Activated CD8-positive, alpha-beta memory T cell treated with anti-CD3 and anti-CD28 coated beads for 1 hour (primary cell): ENCODE measurements at regions not wholly inside any gene's neighbourhood (a gene's known extent, or its start where the extent isn't known, plus 50 kb on each side); places are given as distances from the start of the nearest gene placed in this dataset.

ENCODE experiments used
- DNase-seq, 2 donors: peaks; one replicate each; pipeline ENCODE4 v3.0.0-alpha.2; 2020; ENCODE audit warnings: low read depth in 1 of 2; ENCODE audit errors: extremely low read depth in 1 of 2

- no peak for DNase-seq
Observed at GRCh38 chr3:153596401-153596800, 434.4 kb downstream of the RAP2B start.

GRCh38 chr3:153599685-153600084, 437.7 kb downstream of the RAP2B start:
- DNase-seq = no peak

- no peak for DNase-seq
Observed at GRCh38 chr3:153600896-153601295, 438.9 kb downstream of the RAP2B start.

- DNase-seq = no peak
Observed at GRCh38 chr3:153601374-153601853, 439.4 kb downstream of the RAP2B start.

- no peak for DNase-seq
Observed at GRCh38 chr3:153602801-153603200, 440.8 kb downstream of the RAP2B start.

- DNase-seq = no peak
Observed at GRCh38 chr3:153614140-153614539, 452.1 kb downstream of the RAP2B start.

- DNase-seq = no peak
Observed at GRCh38 chr3:153614563-153614962, 452.5 kb downstream of the RAP2B start.

- no peak for DNase-seq
Observed at GRCh38 chr3:153615863-153616262, 453.8 kb downstream of the RAP2B start.

- DNase-seq = no peak
Observed at GRCh38 chr3:153617463-153617862, 455.4 kb downstream of the RAP2B start.

GRCh38 chr3:153618176-153618575, 456.1 kb downstream of the RAP2B start:
- no peak for DNase-seq

GRCh38 chr3:153619268-153619667, 457.2 kb downstream of the RAP2B start:
- DNase-seq = no peak

- DNase-seq = no peak
Observed at GRCh38 chr3:153621953-153622352, 459.9 kb downstream of the RAP2B start.

- DNase-seq = no peak
Observed at GRCh38 chr3:153623834-153624233, 461.8 kb downstream of the RAP2B start.

- DNase-seq = no peak
Observed at GRCh38 chr3:153624310-153625030, 462.4 kb downstream of the RAP2B start.

- no peak for DNase-seq
Observed at GRCh38 chr3:153625506-153625905, 463.5 kb downstream of the RAP2B start.

GRCh38 chr3:153626158-153626557, 464.1 kb downstream of the RAP2B start:
- DNase-seq = no peak

- DNase-seq = no peak
Observed at GRCh38 chr3:153628591-153628990, 466.6 kb downstream of the RAP2B start.

- DNase-seq = no peak
Observed at GRCh38 chr3:153629148-153629547, 467.1 kb downstream of the RAP2B start.

GRCh38 chr3:153631102-153631501, 469.1 kb downstream of the RAP2B start:
- no peak for DNase-seq

- no peak for DNase-seq
Observed at GRCh38 chr3:153631664-153632063, 469.6 kb downstream of the RAP2B start.

GRCh38 chr3:153633407-153633806, 471.4 kb downstream of the RAP2B start:
- no peak for DNase-seq

GRCh38 chr3:153634683-153635082, 472.7 kb downstream of the RAP2B start:
- DNase-seq = no peak

GRCh38 chr3:153639631-153640030, 477.6 kb downstream of the RAP2B start:
- DNase-seq = no peak
